ENCODE measurements at regions not wholly inside any gene's neighbourhood (a gene's known extent, or its start where the extent isn't known, plus 50 kb on each side); places are given as distances from the start of the nearest gene placed in this dataset.
"Not testable (repeated sequence)": the region's sequence is repeated elsewhere in the genome, so short reads cannot be mapped to it uniquely, and the experiment has no call there.

DNA sequence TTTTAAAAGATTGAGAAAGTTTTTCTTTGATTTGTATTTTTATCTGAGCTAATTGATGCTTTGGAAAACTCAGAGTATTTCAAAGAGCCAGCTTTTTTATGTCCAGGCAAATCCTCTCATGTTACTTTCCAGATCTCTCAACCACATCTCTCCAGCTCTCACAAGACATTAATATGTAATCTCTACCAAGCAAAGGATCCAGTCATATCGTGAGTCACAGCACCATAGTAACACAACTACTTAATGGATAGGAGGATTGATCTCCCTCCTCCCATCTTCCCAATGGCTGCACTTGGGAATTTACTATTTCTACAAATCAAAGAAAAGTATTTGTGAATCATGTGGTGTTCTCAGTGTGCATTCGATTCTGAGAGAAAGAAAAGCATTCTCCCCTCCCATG lies 63.3 kb downstream of the POU4F1 start:
- intact Hi-C loops (cut with DNase I), result no loop called here
- no peak for DNase-seq

DNA sequence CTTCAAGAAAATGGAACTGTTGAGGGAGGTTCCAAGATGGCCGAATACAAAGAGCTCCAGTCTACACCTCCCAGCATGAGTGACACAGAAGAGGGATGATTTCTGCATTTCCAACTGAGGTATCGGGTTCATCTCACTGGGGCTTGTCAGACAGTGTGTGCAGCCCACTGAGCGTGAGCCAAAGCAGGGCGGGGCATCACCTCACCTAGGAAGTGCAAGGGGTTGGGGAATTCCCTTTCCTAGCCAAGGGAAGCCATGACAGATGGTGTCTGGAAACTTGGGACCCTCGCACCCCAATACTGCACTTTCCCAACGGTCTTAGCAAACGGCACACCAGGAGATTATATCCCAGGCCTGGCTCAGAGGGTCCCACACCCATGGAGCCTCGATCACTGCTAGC lies 77.3 kb downstream of the POU4F1 start:
- intact Hi-C loops (cut with DNase I), result not testable (repeated sequence)
- DNase-seq, result peak in 1 of 10 donors; percentile 55

DNA sequence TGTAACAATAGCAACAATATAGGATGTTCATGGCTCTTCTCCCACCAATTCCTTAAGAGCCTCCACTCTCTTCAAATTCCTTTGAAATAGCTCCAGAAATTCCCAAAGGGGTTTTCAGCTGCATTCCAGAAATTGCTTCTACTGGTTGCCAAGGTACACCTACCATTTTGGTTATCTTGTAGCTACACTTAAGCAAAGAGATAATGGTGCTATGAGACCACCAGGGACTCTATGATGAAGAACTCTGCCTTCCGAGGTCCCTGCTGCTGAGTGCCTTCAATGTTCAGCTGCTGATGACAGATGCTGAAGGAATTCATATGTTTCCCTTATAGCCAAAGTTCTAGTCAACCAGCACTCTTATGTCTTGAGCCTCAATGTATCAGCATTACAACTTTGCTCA lies 78.4 kb downstream of the POU4F1 start:
- no peak for DNase-seq
- intact Hi-C loops (cut with DNase I), result no loop called here

DNA sequence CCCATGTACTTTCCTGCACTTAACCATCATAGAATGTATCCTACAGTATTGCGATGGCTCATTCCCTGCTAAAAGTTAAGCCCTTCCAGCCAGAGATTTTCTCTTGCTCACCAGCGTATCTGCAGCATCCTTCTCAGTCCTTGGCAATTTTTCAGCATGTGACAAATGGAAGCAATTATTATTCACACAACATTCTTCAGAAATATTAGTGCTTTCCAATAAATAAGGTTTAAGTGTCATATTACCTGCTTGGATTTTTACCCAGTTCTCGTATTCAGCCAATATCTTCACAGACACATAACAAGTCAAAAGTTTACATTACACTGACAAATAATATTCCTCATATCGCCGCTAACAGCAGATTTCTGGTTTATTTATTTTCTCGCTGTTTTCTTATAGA lies 82.3 kb downstream of the POU4F1 start:
- DNase-seq, result no peak
- intact Hi-C loops (cut with DNase I), result no loop called here

DNA sequence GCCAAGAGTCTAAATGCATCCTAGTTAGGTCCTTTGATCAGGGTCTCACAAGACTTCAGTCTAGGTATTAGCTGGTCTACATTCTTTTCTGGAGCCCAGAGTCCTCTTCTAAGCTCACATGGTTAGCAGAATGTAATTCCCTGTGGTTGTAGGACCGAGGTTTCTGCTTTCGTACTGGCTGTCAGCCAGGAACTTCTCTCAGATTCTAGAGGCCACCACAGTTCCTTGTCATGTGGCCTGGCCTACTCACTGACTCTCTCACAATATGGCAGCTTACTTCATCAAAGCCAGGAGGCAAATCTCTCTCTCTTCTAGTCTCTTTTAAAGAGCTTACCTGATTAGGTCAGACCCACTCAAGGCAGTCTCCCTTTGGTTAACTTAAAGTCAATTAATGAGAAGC lies 82.9 kb downstream of the POU4F1 start:
- intact Hi-C loops (cut with DNase I), result no loop called here
- DNase-seq, result no peak

DNA sequence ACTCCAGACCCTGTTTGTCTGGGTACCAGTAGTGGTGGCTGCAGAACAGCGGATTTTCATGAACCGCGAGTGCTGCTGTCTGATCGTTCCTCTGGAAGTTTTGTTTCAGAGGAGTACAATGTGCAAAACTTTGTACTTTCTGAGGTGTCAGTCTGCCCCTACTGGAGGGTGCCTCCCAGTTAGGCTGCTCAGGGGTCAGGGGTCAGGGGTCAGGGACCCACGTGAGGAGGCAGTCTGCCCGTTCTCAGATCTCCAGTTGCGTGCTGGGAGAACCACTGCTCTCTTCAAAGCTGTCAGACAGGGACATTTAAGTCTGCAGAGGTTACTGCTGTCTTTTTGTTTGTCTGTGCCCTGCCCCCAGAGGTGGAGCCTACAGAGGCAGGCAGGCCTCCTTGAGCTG lies 84.9 kb downstream of the POU4F1 start:
- intact Hi-C loops (cut with DNase I); DNase-seq: not testable (repeated sequence)

DNA sequence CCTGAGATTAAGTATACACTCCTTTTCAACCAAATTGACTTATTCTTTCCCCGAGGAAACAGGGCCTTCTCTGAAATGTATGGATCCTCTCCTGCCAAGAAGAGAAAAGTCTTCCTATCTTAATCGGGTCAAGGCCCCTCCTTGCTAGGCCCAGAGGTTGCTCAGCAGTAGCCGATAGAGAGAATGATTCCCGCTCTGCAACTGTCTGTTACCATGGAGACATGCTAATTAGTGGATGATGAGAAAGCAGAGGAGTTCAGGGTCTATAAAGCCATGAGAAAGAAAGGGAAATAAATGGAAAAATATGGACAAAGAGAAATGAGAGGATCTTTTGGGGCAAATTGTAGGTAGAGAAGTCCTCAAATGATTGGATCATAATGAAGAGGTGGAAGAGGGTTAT lies 103.5 kb downstream of the POU4F1 start:
- intact Hi-C loops (cut with DNase I), result no loop called here
- no peak for DNase-seq

DNA sequence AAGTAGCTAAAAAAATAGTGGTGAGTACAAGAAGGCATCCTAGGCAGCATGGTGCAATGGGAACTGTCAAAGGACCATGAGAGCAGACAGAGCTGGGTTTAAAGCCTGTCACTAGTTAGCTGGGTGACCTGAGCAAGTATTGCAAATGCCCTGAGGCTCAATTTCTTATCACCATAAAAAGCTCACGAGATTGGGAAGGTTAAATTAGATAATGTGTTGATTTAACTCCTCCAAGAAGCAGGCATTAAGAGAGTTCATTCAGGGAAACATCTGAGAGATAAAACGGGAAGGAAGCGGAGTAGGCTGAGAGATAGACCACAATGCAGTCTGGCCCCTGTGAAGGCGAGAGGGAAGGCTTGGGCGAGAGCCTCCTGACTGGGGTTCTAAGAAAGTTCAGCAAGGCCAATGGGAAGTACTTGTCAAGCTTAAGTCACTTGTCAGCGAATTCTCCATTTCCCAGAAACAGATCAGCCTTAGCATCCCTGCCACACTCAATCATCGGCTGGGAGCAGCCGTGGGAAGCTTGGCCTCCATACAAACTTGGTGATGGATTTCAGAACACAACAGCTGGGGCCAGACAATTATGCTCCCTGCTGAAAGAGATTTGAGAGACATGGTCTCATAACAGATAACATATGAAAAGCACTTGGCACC lies 105.5 kb downstream of the POU4F1 start:
- intact Hi-C loops (cut with DNase I), result no loop called here
- no peak for DNase-seq

DNA sequence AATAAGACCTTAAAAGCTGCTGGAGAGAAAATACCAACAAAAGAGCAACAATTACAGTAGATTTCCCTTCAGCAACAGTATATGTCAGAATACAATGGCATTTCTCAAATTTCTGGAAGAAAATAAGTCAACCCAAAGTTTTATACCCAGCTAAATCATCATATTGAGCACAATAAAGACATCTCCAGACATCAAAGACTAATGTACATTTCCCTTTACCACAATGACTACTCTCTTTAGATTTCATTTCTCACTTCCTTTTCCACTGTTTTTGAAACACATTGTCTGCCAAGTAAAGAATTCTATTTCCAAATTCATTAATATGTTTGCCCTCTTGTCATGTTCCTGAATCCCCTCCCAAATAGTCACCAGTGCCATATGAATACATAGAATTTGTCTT lies 111.4 kb downstream of the POU4F1 start:
- DNase-seq, result no peak
- intact Hi-C loops (cut with DNase I), result no loop called here

DNA sequence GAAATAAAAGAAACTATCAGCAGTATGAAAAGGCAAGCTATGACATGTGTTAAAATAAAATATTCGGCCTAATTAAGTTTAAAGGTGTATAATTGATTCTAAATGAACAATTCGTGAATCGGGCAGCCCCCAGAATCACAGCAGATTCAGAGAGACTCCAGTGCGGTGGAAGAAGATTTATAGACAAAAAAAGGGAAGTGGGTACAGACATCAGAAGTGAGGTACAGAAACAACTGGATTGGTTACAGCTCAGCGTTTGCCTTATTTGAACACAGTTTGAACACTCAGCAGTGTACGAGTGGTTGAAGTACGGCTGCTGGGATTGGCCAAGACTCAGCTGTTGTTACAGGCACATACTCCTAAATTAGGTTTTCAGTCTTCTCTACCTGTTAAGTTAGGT lies 113.1 kb downstream of the POU4F1 start:
- intact Hi-C loops (cut with DNase I); DNase-seq: not testable (repeated sequence)

DNA sequence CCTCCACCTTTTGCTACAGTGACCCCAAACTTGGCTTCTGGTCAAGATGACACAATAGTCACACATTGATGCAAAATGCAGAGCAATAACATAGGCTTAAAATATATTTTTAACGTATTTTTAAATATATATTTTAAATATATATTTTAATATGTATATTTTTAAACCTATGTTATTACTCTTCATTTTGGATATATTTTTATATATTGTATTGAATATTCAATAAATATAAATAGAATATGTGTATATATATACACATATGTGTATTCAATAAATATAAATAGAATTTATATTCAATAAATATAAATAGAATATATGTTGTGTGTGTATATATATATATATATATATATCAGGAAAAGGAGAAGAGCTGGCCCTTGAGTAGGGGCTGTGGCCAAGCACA lies 115.6 kb downstream of the POU4F1 start:
- intact Hi-C loops (cut with DNase I), result no loop called here

DNA sequence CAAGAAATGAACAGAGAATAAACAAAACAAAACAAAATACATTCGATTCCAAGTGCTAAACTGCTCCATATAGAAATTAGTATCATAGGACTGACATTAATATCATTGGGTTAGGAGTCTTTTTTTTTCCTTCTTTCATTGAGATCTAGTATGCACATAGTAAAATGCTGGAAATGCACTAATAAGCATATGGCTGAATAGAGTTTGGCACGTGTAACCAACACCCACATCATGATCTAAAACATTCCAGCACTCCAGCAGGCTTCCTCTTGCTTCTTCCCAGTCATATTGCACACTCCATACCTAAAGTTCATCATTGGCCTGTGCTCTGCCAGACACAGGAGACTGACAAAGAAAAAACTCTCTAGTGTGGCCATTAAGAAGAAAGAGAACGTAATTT lies 117.5 kb downstream of the POU4F1 start:
- DNase-seq, result no peak
- intact Hi-C loops (cut with DNase I), result no loop called here

More for the DNA sequence above, 115.6 kb downstream of the POU4F1 start:
- DNase-seq, result no peak

DNA sequence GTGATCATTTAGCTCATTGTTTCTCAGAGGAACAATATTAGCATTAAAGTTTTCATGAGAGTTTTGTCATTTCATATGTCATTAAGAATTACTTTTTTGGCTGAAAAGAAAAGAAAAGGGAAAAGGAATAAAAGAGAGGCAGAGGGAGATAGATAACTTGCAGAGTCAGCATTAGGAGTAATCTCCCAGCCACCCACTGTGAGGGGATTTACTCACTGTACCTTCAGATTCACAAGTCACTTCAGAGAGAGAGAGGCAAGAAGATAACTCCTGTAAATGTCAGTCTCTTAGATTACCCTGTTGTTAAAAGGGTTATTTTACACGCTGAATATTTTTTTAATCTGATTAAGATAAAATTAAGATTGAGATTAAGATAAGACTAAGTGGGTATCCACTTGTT lies 125.2 kb downstream of the POU4F1 start:
- no peak for DNase-seq
- intact Hi-C loops (cut with DNase I), result no loop called here

DNA sequence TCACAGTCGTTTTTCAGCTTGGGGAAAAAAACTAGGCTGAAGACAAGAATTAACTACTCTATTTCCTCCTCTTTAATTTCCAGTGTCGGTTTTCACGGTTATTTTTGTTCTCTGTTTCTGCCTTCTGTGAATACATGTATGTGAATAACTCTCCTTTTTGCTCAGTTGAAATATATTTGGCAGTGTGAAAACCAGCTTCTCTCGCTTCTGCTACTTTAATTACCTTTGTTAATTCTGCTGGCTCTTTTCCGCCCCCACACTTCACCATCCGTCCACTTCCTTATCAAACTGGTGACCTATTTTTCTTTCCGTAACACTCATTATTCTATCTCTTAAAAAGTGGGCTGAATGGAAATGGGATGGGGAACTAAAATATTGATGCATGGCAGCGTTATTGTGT lies 126.4 kb downstream of the POU4F1 start:
- intact Hi-C loops (cut with DNase I), result no loop called here
- DNase-seq, result no peak

DNA sequence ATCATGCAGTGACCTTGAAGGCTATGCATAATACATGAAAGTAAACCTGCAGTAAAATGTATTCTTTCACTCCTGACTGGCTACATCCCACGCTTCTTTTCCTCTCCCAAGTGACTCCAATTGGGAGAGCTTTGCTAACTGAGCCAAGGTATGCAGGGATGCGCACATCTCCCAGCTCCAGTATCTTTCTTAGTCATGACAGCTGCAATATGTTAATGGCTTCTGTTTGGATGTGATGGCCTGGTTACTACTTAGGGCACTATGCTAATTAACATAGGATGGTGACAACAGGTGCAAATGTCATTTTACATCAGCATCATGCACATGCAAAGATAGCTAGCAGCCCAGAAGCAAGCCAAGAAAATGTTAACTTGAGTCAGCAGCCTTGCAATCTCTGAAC lies 134.7 kb downstream of the POU4F1 start:
- no peak for DNase-seq
- intact Hi-C loops (cut with DNase I), result no loop called here

DNA sequence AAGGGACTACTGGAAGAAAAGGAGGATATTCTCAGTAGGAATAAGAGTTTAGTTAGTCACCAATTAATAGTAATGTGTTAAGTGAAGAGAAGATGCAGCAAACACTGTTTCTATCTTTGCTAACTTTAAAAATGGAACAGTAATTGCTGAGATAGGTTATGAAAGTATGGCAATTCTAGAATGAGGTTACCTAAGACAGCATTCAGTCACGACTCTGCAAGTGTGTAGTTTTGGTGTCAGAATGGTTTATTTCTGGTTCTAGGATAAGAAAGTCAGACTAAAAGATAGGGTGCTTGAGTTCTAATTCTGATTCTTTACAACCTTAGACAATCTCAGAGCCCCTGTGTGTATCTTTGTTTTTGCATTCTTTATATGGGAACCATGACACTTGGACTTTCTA lies 138.1 kb downstream of the POU4F1 start:
- no peak for DNase-seq
- intact Hi-C loops (cut with DNase I), result no loop called here

DNA sequence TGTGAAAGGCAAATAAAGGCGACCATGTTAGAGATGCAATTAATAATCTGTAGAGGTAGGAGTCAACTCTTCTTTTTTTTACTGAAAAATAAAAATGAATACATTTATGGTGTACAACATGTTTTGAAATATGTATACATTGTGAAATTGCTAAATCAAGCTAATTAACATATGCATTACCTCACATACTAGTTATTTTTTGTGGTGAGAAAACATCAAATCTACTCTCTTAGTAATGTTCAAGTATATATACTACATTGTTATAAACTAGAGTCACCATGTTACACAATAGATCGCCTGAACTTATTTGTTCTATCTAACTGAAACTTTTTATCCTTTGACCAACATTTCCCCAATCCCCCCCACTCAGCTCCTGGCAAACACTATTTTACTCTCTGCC lies 143.2 kb downstream of the POU4F1 start:
- no peak for DNase-seq
- intact Hi-C loops (cut with DNase I), result no loop called here

DNA sequence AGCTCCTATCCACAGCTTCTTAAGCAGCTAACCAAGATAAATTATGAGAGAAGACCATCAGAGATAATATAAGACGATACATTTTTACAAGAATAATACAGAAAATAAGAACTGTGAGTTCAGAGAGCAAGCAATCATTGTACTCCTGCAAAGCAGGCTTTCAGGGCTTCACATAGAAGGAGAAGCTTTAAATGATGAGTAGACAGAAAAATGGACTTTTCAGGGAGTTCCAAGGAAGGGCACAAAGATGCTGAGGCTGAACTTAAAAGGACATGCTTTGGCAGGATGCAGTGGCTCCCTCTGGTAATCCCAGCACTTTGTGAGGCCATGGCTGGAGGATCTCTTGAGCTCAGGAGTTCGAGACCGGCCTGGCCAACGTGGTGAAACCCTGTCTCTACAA lies 159.5 kb downstream of the POU4F1 start:
- peak in 1 of 10 donors; percentile 31 for DNase-seq
- intact Hi-C loops (cut with DNase I), result no loop called here

DNA sequence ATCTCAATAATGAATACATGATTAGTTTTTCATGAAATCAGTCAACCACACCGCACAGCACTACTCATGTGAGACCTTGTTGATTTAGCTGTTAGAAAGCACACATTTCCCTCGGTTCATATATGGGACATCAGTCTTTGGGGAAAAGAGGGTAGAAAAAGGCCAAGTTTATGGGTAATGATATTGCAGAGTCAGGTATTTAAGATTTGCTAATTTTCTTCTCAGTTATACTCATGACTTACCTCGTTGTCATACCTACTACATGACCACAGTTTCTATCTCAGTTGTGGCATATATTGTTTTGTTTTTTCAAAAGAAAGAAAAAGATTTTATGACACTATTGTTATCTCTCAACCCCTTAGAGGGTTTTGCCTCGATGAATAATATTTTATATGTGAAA lies 165.6 kb downstream of the POU4F1 start:
- intact Hi-C loops (cut with DNase I), result no loop called here

DNA sequence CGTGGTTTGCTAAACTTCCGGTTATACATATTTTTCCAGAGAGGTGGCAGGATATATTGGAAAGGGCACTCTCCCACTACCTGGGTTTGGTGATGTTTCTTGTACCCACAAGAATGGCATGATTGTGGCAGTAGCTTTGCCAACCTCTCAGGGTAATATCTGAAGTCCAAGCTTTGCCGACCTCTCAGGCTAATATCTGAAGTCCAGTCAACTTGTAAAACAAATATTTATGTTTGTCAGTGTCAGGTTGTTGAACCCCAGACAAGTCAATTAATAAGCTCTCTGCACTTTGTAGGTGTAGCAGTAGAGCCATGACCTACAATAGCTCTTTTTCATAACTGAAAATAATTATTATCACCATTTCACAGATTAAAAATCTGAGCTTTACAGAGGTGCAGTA lies 167.0 kb downstream of the POU4F1 start:
- DNase-seq, result no peak
- intact Hi-C loops (cut with DNase I), result no loop called here

More for the DNA sequence above, 165.6 kb downstream of the POU4F1 start:
- no peak for DNase-seq

DNA sequence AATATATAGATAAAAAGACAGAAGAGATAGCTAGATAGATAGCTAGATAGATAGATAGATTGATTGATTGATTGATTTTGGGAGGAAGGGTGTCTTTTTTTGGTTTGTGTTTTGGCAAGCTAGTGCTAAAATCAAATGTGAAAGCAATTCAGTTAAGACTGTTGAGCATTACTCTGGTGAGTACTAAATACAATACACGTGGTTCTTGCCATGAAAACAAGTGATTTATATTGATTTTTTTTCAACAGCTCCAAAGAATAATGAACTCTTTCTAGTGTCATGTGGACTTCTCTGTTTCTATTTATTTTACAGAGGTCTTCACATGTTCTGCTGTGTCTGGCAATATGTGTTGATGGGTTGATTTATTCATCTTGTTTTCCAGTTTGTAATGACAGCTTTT lies 172.0 kb downstream of the POU4F1 start:
- no peak for DNase-seq
- intact Hi-C loops (cut with DNase I), result no loop called here

DNA sequence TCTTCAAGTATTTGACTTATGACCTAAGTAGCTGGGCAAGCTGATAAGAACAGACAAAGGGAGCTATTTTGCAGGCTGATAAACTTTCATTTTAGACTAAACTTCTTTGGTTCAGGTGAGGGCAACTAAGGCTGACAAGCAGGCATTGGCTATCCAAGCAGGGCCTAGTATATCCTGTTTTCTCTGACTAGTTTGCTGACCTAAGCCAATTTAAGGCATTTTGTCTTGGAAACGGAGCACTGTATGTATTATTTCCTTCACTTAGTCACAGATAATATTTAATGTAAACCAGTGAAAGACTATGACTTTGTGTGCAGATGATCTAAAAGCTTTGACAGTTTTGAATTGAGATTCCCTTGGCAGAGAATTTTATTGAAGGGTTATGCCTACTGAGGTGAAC lies 172.5 kb downstream of the POU4F1 start:
- no peak for DNase-seq
- intact Hi-C loops (cut with DNase I), result no loop called here

DNA sequence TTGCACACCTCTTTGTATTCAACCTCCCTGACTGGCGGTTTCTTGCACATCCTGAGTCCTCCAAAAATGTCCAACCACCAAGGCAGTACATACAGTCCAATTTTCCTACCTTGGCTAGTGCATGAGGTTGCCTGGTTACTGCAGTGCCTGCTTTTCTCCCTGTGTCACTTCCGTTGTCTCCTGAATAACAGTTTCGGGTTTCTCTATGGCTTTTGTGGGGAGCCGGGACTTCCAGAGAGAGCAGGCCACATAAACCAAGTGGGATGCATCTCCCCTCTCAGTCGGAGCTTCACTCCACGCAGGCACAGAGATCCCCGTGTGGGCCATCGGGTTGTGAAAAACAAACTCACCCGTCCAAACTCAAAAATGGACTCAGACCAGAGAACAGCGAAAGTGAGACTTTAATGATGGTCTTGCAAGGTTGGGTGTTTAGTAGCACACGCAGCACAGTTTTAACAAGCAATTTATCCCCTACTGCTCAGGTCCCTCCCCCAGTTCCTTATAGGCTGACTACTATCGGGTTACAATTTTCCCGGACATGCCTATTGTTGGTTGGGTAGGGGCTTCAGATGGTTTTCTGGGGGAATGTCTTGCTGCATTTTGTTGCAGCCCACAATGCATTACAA lies 173.1 kb downstream of the POU4F1 start:
- no peak for DNase-seq
- intact Hi-C loops (cut with DNase I), result no loop called here

All from posterior cingulate gyrus (tissue), 11 donors.